OCI-LY1 (cell line): ENCODE measurements at regions not wholly inside any gene's neighbourhood (a gene's known extent, or its start where the extent isn't known, plus 50 kb on each side); places are given as distances from the start of the nearest gene placed in this dataset.

Experiments
- EZH2 ChIP-seq: fragments of 200-600 bp; sonication (generic), shearing (Covaris generic); IDR thresholded peaks from 2 replicates; pipeline ENCODE4 v1.8.0; 2017; ENCODE audit warnings: borderline replicate concordance, mixed run types, mild to moderate bottlenecking, antibody characterized with exemption, low read length, moderate library complexity, mixed read lengths
- TF ChIP-seq, protein P1 (sequence below): fragments of 200-600 bp; sonication (generic), shearing (Covaris generic); IDR thresholded peaks from 2 replicates; pipeline ENCODE4 v1.5.1; 2017; ENCODE audit warnings: mild to moderate bottlenecking, antibody characterized with exemption, low read length, moderate library complexity, mixed read lengths

DNA sequence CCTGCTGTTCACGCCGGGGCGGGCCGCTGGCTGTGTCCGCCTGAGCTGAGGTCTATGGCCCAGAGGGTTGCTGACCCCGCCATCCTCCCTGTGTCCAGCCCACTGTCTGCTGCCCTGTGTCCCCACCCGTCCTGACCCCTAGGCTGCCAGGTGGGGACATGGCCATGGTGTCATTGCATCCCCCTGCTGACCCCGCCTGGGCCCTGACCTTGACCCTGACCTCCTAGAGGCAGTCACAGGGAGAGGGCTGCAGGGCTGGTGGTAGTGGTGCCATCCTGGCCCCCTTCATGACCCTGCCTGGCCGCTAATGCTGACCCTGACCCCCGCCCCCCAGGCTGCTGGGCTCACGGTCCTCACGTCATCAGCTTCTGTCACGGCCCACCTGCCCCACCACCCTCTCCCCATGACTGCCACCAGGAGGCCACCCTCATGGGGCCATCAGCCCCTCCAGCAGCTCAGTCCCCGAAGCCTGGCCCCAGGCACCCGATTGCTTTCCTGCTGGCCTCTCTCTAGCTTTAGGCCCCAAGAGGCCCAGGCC lies 285.9 kb downstream of the BRD1 start:
- TF ChIP-seq, protein P1, sequence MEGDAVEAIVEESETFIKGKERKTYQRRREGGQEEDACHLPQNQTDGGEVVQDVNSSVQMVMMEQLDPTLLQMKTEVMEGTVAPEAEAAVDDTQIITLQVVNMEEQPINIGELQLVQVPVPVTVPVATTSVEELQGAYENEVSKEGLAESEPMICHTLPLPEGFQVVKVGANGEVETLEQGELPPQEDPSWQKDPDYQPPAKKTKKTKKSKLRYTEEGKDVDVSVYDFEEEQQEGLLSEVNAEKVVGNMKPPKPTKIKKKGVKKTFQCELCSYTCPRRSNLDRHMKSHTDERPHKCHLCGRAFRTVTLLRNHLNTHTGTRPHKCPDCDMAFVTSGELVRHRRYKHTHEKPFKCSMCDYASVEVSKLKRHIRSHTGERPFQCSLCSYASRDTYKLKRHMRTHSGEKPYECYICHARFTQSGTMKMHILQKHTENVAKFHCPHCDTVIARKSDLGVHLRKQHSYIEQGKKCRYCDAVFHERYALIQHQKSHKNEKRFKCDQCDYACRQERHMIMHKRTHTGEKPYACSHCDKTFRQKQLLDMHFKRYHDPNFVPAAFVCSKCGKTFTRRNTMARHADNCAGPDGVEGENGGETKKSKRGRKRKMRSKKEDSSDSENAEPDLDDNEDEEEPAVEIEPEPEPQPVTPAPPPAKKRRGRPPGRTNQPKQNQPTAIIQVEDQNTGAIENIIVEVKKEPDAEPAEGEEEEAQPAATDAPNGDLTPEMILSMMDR = no peak
- no peak for TF ChIP-seq EZH2
